ENCODE measurements at regions not wholly inside any gene's neighbourhood (a gene's known extent, or its start where the extent isn't known, plus 50 kb on each side); places are given as distances from the start of the nearest gene placed in this dataset.

DNA sequence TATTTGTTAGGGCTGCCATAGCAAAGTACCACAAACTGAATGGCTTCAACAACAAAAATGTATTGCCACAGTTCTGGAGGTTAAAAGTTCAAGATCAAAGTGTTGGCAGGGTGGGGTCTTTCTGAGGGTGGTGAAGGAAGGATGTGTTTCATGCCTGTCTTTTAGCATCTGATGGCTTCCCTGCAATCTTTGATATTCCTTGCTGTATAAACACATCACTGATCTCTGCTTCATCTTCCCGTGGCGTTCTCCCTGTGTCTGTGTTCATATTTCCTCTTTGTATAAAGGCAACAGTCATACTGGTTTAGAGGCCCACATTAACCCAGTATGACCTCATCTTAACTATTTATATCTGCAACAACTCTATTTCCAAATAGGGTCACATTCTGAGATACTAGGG, 167.5 kb downstream of the BTG1 start:
- H2AFZ ChIP-seq: no peak overlapping the region
- H4K20me1 ChIP-seq (ENCODE audit: insufficient read depth, poor library complexity, severe bottlenecking): no peaks in the 10 kb centered on the region
- no peak overlapping the region for H3K27ac ChIP-seq
- WGBS (ENCODE audit: low lambda C conversion rate, missing lambda C conversion rate): 53% methylated on average over 2 of the region's 2 CpGs
- TF ChIP-seq EZH2phosphoT487 (IDR thresholded peaks at IDR 0.05; ENCODE audit: low read depth, severe bottlenecking, unreplicated experiment): no peak
- TF ChIP-seq, protein P1, sequence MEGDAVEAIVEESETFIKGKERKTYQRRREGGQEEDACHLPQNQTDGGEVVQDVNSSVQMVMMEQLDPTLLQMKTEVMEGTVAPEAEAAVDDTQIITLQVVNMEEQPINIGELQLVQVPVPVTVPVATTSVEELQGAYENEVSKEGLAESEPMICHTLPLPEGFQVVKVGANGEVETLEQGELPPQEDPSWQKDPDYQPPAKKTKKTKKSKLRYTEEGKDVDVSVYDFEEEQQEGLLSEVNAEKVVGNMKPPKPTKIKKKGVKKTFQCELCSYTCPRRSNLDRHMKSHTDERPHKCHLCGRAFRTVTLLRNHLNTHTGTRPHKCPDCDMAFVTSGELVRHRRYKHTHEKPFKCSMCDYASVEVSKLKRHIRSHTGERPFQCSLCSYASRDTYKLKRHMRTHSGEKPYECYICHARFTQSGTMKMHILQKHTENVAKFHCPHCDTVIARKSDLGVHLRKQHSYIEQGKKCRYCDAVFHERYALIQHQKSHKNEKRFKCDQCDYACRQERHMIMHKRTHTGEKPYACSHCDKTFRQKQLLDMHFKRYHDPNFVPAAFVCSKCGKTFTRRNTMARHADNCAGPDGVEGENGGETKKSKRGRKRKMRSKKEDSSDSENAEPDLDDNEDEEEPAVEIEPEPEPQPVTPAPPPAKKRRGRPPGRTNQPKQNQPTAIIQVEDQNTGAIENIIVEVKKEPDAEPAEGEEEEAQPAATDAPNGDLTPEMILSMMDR (IDR thresholded peaks at IDR 0.05; ENCODE audit: poor library complexity): no peak
- no peak for TF ChIP-seq EZH2 (IDR thresholded peaks at IDR 0.05; ENCODE audit: borderline replicate concordance)
- no peaks in the 10 kb centered on the region for H3K9me2 ChIP-seq (replicated peaks; ENCODE audit: insufficient read depth)
- H3K4me3 ChIP-seq: no peak overlapping the region
- H3K4me2 ChIP-seq: no peak overlapping the region
- H3K4me1 ChIP-seq (ENCODE audit: insufficient read depth): no peaks in the 10 kb centered on the region
- H3K36me3 ChIP-seq (replicated peaks; ENCODE audit: insufficient read depth, low read depth): no peaks in the 10 kb centered on the region
- no peaks in the 10 kb centered on the region for H3K9me3 ChIP-seq (ENCODE audit: low read depth)
- DNase-seq (ENCODE audit: low spot score): no peak
- no peaks in the 10 kb centered on the region for H3K79me2 ChIP-seq
- no peaks in the 10 kb centered on the region for H3K27me3 ChIP-seq

DNA sequence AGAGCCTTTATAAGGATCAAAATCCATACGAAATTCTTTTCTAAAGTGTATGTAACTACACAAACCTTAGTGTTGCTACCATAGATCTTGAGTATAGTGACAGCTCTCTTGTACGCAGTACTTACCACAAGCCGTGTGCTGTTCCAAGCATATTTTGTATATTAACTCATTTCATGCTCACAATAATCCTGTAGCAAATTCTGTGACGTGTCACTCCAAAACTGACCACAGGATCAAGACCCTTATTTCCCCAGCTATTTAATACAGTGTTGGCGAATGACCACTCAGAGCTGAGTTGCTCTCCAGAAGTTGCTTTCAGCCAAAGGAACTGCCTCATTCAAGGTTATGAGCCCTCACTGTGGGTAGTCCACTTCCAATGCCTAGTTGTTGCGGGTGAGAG, 169.8 kb downstream of the BTG1 start:
- Histone ChIP-seq H3K4me3 (no peak overlapping the region), H3K9me3 (ENCODE audit: low read depth) (no peaks in the 10 kb centered on the region), H3K9me2 (replicated peaks; ENCODE audit: insufficient read depth) (no peaks in the 10 kb centered on the region), H3K4me2 (no peak overlapping the region), H4K20me1 (ENCODE audit: insufficient read depth, poor library complexity, severe bottlenecking) (no peaks in the 10 kb centered on the region), H3K4me1 (ENCODE audit: insufficient read depth) (no peaks in the 10 kb centered on the region), H3K27me3 (no peaks in the 10 kb centered on the region), H3K36me3 (replicated peaks; ENCODE audit: insufficient read depth, low read depth) (no peaks in the 10 kb centered on the region), H3K27ac (no peak overlapping the region), H3K79me2 (no peaks in the 10 kb centered on the region), H2AFZ (no peak overlapping the region)
- WGBS (ENCODE audit: low lambda C conversion rate, missing lambda C conversion rate): 100% methylated on average over 6 of the region's 6 CpGs
- TF ChIP-seq, protein P1 (IDR thresholded peaks at IDR 0.05; ENCODE audit: poor library complexity): no peak
- TF ChIP-seq EZH2phosphoT487 (IDR thresholded peaks at IDR 0.05; ENCODE audit: low read depth, severe bottlenecking, unreplicated experiment): no peak
- no peak for TF ChIP-seq EZH2 (IDR thresholded peaks at IDR 0.05; ENCODE audit: borderline replicate concordance)
- no peak for DNase-seq (ENCODE audit: low spot score)

- Histone ChIP-seq H3K36me3 (replicated peaks; ENCODE audit: insufficient read depth, low read depth) (no peaks in the 10 kb centered on the region), H3K9me3 (ENCODE audit: low read depth) (no peaks in the 10 kb centered on the region), H3K9me2 (replicated peaks; ENCODE audit: insufficient read depth) (no peaks in the 10 kb centered on the region), H3K4me3 (no peak overlapping the region), H3K27me3 (no peaks in the 10 kb centered on the region), H3K79me2 (no peaks in the 10 kb centered on the region), H2AFZ (no peak overlapping the region), H4K20me1 (ENCODE audit: insufficient read depth, poor library complexity, severe bottlenecking) (no peaks in the 10 kb centered on the region), H3K4me2 (no peak overlapping the region), H3K4me1 (ENCODE audit: insufficient read depth) (no peaks in the 10 kb centered on the region), H3K27ac (no peak overlapping the region)
- 96% methylated on average over 3 of the region's 3 CpGs for WGBS (ENCODE audit: low lambda C conversion rate, missing lambda C conversion rate)
- no peak for TF ChIP-seq EZH2phosphoT487 (IDR thresholded peaks at IDR 0.05; ENCODE audit: low read depth, severe bottlenecking, unreplicated experiment)
- TF ChIP-seq, protein P1 (IDR thresholded peaks at IDR 0.05; ENCODE audit: poor library complexity): no peak
- no peak for TF ChIP-seq EZH2 (IDR thresholded peaks at IDR 0.05; ENCODE audit: borderline replicate concordance)
- DNase-seq (ENCODE audit: low spot score): no peak
Observed at GRCh38 chr12:91974541-91975085, 171.0 kb downstream of the BTG1 start.

- no peak for DNase-seq (ENCODE audit: low spot score)
- no peaks in the 10 kb centered on the region for H4K20me1 ChIP-seq (ENCODE audit: insufficient read depth, poor library complexity, severe bottlenecking)
- H3K4me1 ChIP-seq (ENCODE audit: insufficient read depth): no peaks in the 10 kb centered on the region
- H3K36me3 ChIP-seq (replicated peaks; ENCODE audit: insufficient read depth, low read depth): no peaks in the 10 kb centered on the region
- TF ChIP-seq, protein P1 (IDR thresholded peaks at IDR 0.05; ENCODE audit: poor library complexity): no peak
- TF ChIP-seq EZH2phosphoT487 (IDR thresholded peaks at IDR 0.05; ENCODE audit: low read depth, severe bottlenecking, unreplicated experiment): no peak
- no peak for TF ChIP-seq EZH2 (IDR thresholded peaks at IDR 0.05; ENCODE audit: borderline replicate concordance)
- no peak overlapping the region for H3K4me3 ChIP-seq
- H3K9me3 ChIP-seq (ENCODE audit: low read depth): no peaks in the 10 kb centered on the region
- H3K4me2 ChIP-seq: no peak overlapping the region
- H3K9me2 ChIP-seq (replicated peaks; ENCODE audit: insufficient read depth): no peaks in the 10 kb centered on the region
- H2AFZ ChIP-seq: no peak overlapping the region
- WGBS (ENCODE audit: low lambda C conversion rate, missing lambda C conversion rate): 82% methylated on average over 2 of the region's 2 CpGs
- H3K27me3 ChIP-seq: no peaks in the 10 kb centered on the region
- H3K27ac ChIP-seq: no peak overlapping the region
- no peaks in the 10 kb centered on the region for H3K79me2 ChIP-seq
Observed at GRCh38 chr12:91973813-91974212, 171.8 kb downstream of the BTG1 start.

Measured in hepatocyte (in vitro differentiated cells).